A549 (cell line): ENCODE measurements at regions not wholly inside any gene's neighbourhood (a gene's known extent, or its start where the extent isn't known, plus 50 kb on each side); places are given as distances from the start of the nearest gene placed in this dataset.

Experiments
- ATAC-seq, 2 experiments: fragments of 200-7000 bp in 1 of 2; fragments of >200 bp in 1 of 2; cut with Nextera tagmentation in 1 of 2; cut with Tn5 transposase in 1 of 2; 3 replicates each; pipeline versions ENCODE4 v1.8.0 to v1.9.1; 2018 to 2020; ENCODE audit warnings: mild to moderate bottlenecking in 1 of 2, moderate library complexity in 1 of 2
- CTCF ChIA-PET: fragments of 300-600 bp; sonication (Branson Sonifier 250); formaldehyde crosslinking; extraction: SDS; loops from one replicate; lab custom pipeline; 2021; ENCODE audit warnings: antibody characterized with exemption, inconsistent platforms; lab: Yijun Ruan, JAX
- POLR2A ChIA-PET: fragments of 350-600 bp; formaldehyde crosslinking; extraction: SDS; loops from one replicate; lab custom pipeline; 2021; ENCODE audit warnings: antibody characterized with exemption, inconsistent platforms; lab: Yijun Ruan, JAX
- DNase-seq, 2 experiments: peaks; one replicate each; pipeline versions ENCODE4 v3.0.0 to v3.0.0-alpha.2; 2011 to 2016; ENCODE audit warnings: low read depth in 1 of 2, low spot score in 1 of 2
- FAIRE-seq: peaks from 2 replicates; lab custom pipeline; 2011; peaks lifted over from hg19 to GRCh38; lab: Jason Lieb, UNC
- H3K27ac ChIP-seq, 2 experiments: fragments of >200 bp; sonication (Bioruptor Twin); formaldehyde crosslinking; 3 replicates each; pipeline ENCODE4 v1.5.1; 2016 to 2017
- H3K4me1 ChIP-seq: fragments of >200 bp; sonication (Bioruptor Twin); formaldehyde crosslinking; 3 replicates; pipeline ENCODE4 v1.6.1; 2016
- H3K4me2 ChIP-seq: fragments of >200 bp; sonication (Bioruptor Twin); formaldehyde crosslinking; 3 replicates; pipeline ENCODE4 v1.6.1; 2016
- H3K4me3 ChIP-seq: fragments of >200 bp; sonication (Bioruptor Twin); formaldehyde crosslinking; 3 replicates; pipeline ENCODE4 v1.5.1; 2016
- H3K9me3 ChIP-seq: fragments of >200 bp; sonication (Bioruptor Twin); formaldehyde crosslinking; 3 replicates; pipeline ENCODE4 v1.6.1; 2016
- CEBPB ChIP-seq, 2 experiments: fragments of >200 bp in 1 of 2; sonication (Bioruptor Twin) in 1 of 2; formaldehyde crosslinking in 1 of 2; IDR thresholded peaks; 2 replicates each; pipeline ENCODE4 v1.6.1; 2012 to 2016
- CHD4 ChIP-seq: fragments of 200-600 bp; sonication (generic); IDR thresholded peaks from 2 replicates; pipeline ENCODE4 v1.6.1; 2016; ENCODE audit warnings: antibody characterized with exemption, mild to moderate bottlenecking, borderline replicate concordance
- ESRRA ChIP-seq: fragments of 150-350 bp; IDR thresholded peaks from 2 replicates; pipeline ENCODE4 v1.6.1; 2014; ENCODE audit warnings: mild to moderate bottlenecking, low read length, borderline replicate concordance
- FOXS1 ChIP-seq: fragments of 250-450 bp; sonication (Bioruptor Pico); IDR thresholded peaks from 2 replicates; pipeline ENCODE4 v1.5.0; 2020; ENCODE audit warnings: mild to moderate bottlenecking, moderate library complexity
- HEYL ChIP-seq: fragments of 250-450 bp; sonication (Bioruptor Pico); IDR thresholded peaks from 2 replicates; pipeline ENCODE4 v1.8.0; 2021; ENCODE audit warnings: mild to moderate bottlenecking, moderate library complexity
- HOXB13 ChIP-seq: fragments of 250-450 bp; sonication (Bioruptor Pico); IDR thresholded peaks from 2 replicates; pipeline ENCODE4 v1.5.0; 2020; ENCODE audit warnings: low read depth, mild to moderate bottlenecking, moderate library complexity
- HOXB5 ChIP-seq: fragments of 250-450 bp; sonication (Bioruptor Pico); IDR thresholded peaks from 2 replicates; pipeline ENCODE4 v1.5.0; 2020; ENCODE audit warnings: mild to moderate bottlenecking, moderate library complexity
- JUNB ChIP-seq: fragments of >200 bp; sonication (Bioruptor Twin); formaldehyde crosslinking; IDR thresholded peaks from 2 replicates; pipeline ENCODE4 v1.6.1; 2016
- MAFK ChIP-seq: fragments of 450-650 bp; IDR thresholded peaks from 2 replicates; pipeline ENCODE4 v1.6.1; 2014; ENCODE audit not compliant: partially characterized antibody
- MAZ ChIP-seq: fragments of 150-350 bp; IDR thresholded peaks from 2 replicates; pipeline ENCODE4 v1.6.1; 2014; ENCODE audit warnings: antibody characterized with exemption, low read depth, low read length, borderline replicate concordance
- MYC ChIP-seq: IDR thresholded peaks from 2 replicates; pipeline ENCODE4 v1.6.1; 2012; ENCODE audit warnings: mild to moderate bottlenecking, inconsistent platforms, low read length, improper control_type of control experiment, borderline replicate concordance
- NPAS2 ChIP-seq: fragments of 250-450 bp; sonication (Bioruptor Pico); IDR thresholded peaks from 2 replicates; pipeline ENCODE4 v1.8.0; 2022; ENCODE audit warnings: mild to moderate bottlenecking, moderate library complexity, borderline replicate concordance
- POLR2A ChIP-seq: IDR thresholded peaks from 2 replicates; pipeline ENCODE4 v1.6.1; 2012; ENCODE audit warnings: mild to moderate bottlenecking, low read length
- POLR2AphosphoS2 ChIP-seq: conservative IDR thresholded peaks from 2 replicates; pipeline ENCODE4 v1.6.1; 2012; ENCODE audit warnings: low read length, improper control_type of control experiment, inconsistent platforms
- RCOR1 ChIP-seq: fragments of 150-350 bp; IDR thresholded peaks from 2 replicates; pipeline ENCODE4 v1.6.1; 2014; ENCODE audit warnings: antibody characterized with exemption, low read length, low read depth
- RFX5 ChIP-seq: fragments of 450-650 bp; IDR thresholded peaks from 2 replicates; pipeline ENCODE4 v1.7.1; 2014; ENCODE audit warnings: antibody characterized with exemption, mild to moderate bottlenecking, moderate library complexity
- RNF2 ChIP-seq: fragments of 200-600 bp; sonication (generic); IDR thresholded peaks from 2 replicates; pipeline ENCODE4 v1.6.1; 2016; ENCODE audit warnings: low read depth, mild to moderate bottlenecking, antibody characterized with exemption, moderate library complexity, borderline replicate concordance
- SMC3 ChIP-seq: fragments of >200 bp; sonication (Bioruptor Twin); formaldehyde crosslinking; IDR thresholded peaks from 3 replicates; pipeline ENCODE4 v1.6.1; 2018; ENCODE audit warnings: inconsistent platforms
- TFCP2L1 ChIP-seq: fragments of 250-450 bp; sonication (Bioruptor Pico); IDR thresholded peaks from 2 replicates; pipeline ENCODE4 v1.5.0; 2021; ENCODE audit warnings: mild to moderate bottlenecking
- TP53 ChIP-seq: fragments of 250-450 bp; sonication (Bioruptor Pico); IDR thresholded peaks from 2 replicates; pipeline ENCODE4 v1.5.0; 2021; ENCODE audit warnings: mild to moderate bottlenecking, moderate library complexity
- ZNF302 ChIP-seq: fragments of 250-450 bp; sonication (Bioruptor Pico); IDR thresholded peaks from 2 replicates; pipeline ENCODE4 v1.9.0; 2021; ENCODE audit warnings: inconsistent platforms, mild to moderate bottlenecking, moderate library complexity
- ZSCAN20 ChIP-seq: fragments of 250-450 bp; sonication (Bioruptor Pico); IDR thresholded peaks from 2 replicates; pipeline ENCODE4 v1.8.0; 2022; ENCODE audit warnings: mild to moderate bottlenecking, moderate library complexity
- WGBS: methylation state at CpG from one replicate; pipeline ENCODE4 v1.1.6; 2017; ENCODE audit errors: missing lambda C conversion rate; 5-methylcytosine and 5-hydroxymethylcytosine counted together
- TF ChIP-seq, protein P1 (sequence below): fragments of 200-600 bp; sonication (generic); IDR thresholded peaks from 2 replicates; pipeline ENCODE4 v1.6.1; 2016; ENCODE audit warnings: antibody characterized with exemption, mild to moderate bottlenecking, moderate library complexity
- TF ChIP-seq, protein P2 (sequence below): fragments of >200 bp; sonication (Bioruptor Twin); formaldehyde crosslinking; IDR thresholded peaks from 2 replicates; pipeline ENCODE4 v1.6.1; 2016
- TF ChIP-seq, protein P3 (sequence below): fragments of 150-350 bp; IDR thresholded peaks from 2 replicates; pipeline ENCODE4 v1.6.1; 2014; ENCODE audit warnings: low read depth, mild to moderate bottlenecking, low read length
- TF ChIP-seq, protein P4 (sequence below): fragments of >200 bp; sonication (Bioruptor Twin); formaldehyde crosslinking; IDR thresholded peaks from 3 replicates; pipeline ENCODE4 v1.6.1; 2016
- TF ChIP-seq, protein P5 (sequence below): IDR thresholded peaks from 2 replicates; pipeline ENCODE4 v1.6.1; 2012

DNA sequence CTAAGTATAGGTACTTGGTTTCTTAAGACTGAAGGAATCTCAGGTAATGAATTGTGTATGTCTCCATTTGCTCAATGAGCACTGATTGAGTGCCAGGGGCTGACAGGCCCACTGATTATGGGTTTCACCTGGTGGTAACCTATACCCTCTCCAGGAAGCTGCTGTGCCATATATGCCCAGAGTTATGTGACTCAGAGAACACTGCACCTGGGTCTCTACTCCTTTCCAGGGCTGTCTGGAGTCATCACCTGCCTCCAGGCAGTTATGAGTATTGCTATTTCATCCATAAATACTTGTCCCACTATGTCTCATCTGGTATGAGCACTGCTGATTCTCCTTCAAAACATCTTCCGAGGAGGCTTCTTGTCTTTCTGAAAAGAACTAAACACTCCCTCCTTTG lies 692.9 kb downstream of the BCL11B start:
- no peak overlapping the region for H3K27ac ChIP-seq
- ATAC-seq = no peak

DNA sequence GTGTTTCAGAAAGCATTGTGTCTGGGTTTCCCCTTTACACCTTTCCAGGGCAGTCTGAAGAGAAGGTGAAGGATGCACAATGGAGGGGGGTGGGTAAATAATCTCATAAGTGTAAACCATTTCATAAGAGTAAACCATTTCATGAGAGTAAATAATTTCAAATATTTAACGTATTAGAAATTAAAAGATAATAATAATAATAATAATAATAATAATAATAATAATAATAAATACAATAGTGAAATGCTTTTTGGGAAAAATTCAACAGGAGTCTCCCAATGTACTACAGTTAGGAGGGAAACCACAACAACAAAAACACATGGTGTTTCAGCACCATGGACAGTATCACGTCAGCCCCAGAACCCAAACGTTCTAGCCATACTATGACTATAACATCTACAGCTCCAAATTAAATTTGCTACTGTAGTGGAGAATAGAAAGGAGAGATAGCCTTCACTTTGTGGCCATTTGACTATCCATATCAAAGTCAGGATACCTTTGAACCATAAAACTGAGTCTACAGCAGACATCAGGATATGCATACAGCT lies 691.8 kb downstream of the BCL11B start:
- WGBS = 3% methylated on average over 3 of the region's 3 CpGs
- no peak for ATAC-seq
- Histone ChIP-seq H3K4me3 (no peak overlapping the region), H3K9me3 (no peaks in the 10 kb centered on the region), H3K4me2 (no peak overlapping the region), H3K27ac (no peak overlapping the region), H3K4me1 (no peaks in the 10 kb centered on the region)
- FAIRE-seq = no peak
- DNase-seq = no peak
- TF ChIP-seq ZSCAN20 (no peak), ESRRA (no peak)
- TF ChIP-seq, protein P1, sequence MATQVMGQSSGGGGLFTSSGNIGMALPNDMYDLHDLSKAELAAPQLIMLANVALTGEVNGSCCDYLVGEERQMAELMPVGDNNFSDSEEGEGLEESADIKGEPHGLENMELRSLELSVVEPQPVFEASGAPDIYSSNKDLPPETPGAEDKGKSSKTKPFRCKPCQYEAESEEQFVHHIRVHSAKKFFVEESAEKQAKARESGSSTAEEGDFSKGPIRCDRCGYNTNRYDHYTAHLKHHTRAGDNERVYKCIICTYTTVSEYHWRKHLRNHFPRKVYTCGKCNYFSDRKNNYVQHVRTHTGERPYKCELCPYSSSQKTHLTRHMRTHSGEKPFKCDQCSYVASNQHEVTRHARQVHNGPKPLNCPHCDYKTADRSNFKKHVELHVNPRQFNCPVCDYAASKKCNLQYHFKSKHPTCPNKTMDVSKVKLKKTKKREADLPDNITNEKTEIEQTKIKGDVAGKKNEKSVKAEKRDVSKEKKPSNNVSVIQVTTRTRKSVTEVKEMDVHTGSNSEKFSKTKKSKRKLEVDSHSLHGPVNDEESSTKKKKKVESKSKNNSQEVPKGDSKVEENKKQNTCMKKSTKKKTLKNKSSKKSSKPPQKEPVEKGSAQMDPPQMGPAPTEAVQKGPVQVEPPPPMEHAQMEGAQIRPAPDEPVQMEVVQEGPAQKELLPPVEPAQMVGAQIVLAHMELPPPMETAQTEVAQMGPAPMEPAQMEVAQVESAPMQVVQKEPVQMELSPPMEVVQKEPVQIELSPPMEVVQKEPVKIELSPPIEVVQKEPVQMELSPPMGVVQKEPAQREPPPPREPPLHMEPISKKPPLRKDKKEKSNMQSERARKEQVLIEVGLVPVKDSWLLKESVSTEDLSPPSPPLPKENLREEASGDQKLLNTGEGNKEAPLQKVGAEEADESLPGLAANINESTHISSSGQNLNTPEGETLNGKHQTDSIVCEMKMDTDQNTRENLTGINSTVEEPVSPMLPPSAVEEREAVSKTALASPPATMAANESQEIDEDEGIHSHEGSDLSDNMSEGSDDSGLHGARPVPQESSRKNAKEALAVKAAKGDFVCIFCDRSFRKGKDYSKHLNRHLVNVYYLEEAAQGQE = peak; percentile 71
- ChIA-PET CTCF (no interaction called here), POLR2A (no interaction called here)

More for the DNA sequence above, 692.9 kb downstream of the BCL11B start:
- no peak overlapping the region for H3K4me3 ChIP-seq
- no peak for DNase-seq
- FAIRE-seq = no peak
- H3K4me2 ChIP-seq = no peak overlapping the region
- ChIA-PET CTCF (no interaction called here), POLR2A (no interaction called here)
- H3K9me3 ChIP-seq = no peaks in the 10 kb centered on the region
- H3K4me1 ChIP-seq = no peaks in the 10 kb centered on the region
- TF ChIP-seq ZSCAN20 = no peak
- TF ChIP-seq SMC3 = no peak
- TF ChIP-seq POLR2AphosphoS2 = no peak
- TF ChIP-seq HOXB13 = no peak
- no peak for TF ChIP-seq MAFK
- TF ChIP-seq POLR2A = no peak
- no peak for TF ChIP-seq HEYL (CRISPR knock-in tag)
- no peak for TF ChIP-seq ZNF302
- TF ChIP-seq, protein P2, sequence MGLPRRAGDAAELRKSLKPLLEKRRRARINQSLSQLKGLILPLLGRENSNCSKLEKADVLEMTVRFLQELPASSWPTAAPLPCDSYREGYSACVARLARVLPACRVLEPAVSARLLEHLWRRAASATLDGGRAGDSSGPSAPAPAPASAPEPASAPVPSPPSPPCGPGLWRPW = no peak
- no peak for TF ChIP-seq JUNB
- TF ChIP-seq FOXS1 (CRISPR knock-in tag) = no peak
- no peak for TF ChIP-seq TP53 (CRISPR knock-in tag)
- TF ChIP-seq, protein P3, sequence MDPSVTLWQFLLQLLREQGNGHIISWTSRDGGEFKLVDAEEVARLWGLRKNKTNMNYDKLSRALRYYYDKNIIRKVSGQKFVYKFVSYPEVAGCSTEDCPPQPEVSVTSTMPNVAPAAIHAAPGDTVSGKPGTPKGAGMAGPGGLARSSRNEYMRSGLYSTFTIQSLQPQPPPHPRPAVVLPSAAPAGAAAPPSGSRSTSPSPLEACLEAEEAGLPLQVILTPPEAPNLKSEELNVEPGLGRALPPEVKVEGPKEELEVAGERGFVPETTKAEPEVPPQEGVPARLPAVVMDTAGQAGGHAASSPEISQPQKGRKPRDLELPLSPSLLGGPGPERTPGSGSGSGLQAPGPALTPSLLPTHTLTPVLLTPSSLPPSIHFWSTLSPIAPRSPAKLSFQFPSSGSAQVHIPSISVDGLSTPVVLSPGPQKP = no peak
- no peak for TF ChIP-seq RCOR1
- TF ChIP-seq, protein P4, sequence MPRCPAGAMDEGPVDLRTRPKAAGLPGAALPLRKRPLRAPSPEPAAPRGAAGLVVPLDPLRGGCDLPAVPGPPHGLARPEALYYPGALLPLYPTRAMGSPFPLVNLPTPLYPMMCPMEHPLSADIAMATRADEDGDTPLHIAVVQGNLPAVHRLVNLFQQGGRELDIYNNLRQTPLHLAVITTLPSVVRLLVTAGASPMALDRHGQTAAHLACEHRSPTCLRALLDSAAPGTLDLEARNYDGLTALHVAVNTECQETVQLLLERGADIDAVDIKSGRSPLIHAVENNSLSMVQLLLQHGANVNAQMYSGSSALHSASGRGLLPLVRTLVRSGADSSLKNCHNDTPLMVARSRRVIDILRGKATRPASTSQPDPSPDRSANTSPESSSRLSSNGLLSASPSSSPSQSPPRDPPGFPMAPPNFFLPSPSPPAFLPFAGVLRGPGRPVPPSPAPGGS = no peak
- TF ChIP-seq MYC = no peak
- 21% methylated on average over 1 of the region's 1 CpG for WGBS

DNA sequence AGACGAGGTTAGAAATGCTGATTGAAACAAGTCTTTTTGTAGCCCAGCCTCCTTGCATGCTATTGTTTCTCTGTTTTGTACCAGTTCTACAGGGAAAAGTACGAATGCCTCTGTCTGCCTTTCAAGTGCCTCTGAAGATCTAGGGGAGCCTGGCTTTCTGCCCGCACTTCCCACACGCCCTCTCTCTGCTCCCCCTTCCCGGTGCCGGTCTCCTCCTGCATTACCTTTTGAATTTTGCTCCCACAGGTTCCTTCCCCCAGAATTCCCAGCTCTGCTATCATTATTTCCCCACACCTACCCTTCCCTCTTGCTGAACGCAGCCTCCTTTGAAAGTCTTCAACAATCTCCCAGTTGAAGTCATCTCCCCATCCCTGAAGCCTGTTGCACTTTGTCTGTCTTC lies 689.7 kb downstream of the BCL11B start:
- WGBS = under 1% methylated on average over 7 of the region's 7 CpGs
- Histone ChIP-seq H3K9me3 (no peaks in the 10 kb centered on the region), H3K4me1 (no peaks in the 10 kb centered on the region), H3K4me3 (no peak overlapping the region), H3K27ac (no peak overlapping the region), H3K4me2 (no peak overlapping the region)
- CTCF ChIA-PET = no interaction called here
- TF ChIP-seq, protein P3 = no peak
- TF ChIP-seq TFCP2L1 (CRISPR knock-in tag) (no peak), CEBPB (IDR thresholded peaks at IDR 0.05) (no peak), NPAS2 (CRISPR knock-in tag) (no peak), ESRRA (no peak), FOXS1 (CRISPR knock-in tag) (no peak), CHD4 (no peak), MAZ (no peak), HOXB5 (no peak), MYC (no peak), POLR2A (no peak), RNF2 (no peak), MAFK (no peak), RFX5 (no peak)
- TF ChIP-seq, protein P5, sequence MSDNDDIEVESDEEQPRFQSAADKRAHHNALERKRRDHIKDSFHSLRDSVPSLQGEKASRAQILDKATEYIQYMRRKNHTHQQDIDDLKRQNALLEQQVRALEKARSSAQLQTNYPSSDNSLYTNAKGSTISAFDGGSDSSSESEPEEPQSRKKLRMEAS = no peak
- no peak for ATAC-seq
- POLR2A ChIA-PET = interaction anchor here (0.7 kb wide), 1 partner anchor 162 kb away, joined by 3 read pairs; no protein-coding TSS in a partner anchor
- FAIRE-seq = no peak
- DNase-seq = no peak
